PC-9 (cell line): ENCODE measurements at regions not wholly inside any gene's neighbourhood (a gene's known extent, or its start where the extent isn't known, plus 50 kb on each side); places are given as distances from the start of the nearest gene placed in this dataset.
"Not testable (repeated sequence)": the region's sequence is repeated elsewhere in the genome, so short reads cannot be mapped to it uniquely, and the experiment has no call there.

Source experiments
- EZH2 ChIP-seq: fragments of 200-600 bp; sonication (generic); IDR thresholded peaks from 2 replicates; pipeline ENCODE4 v1.8.0; 2017; ENCODE audit warnings: antibody characterized with exemption, low read depth
- TF ChIP-seq, protein P1 (sequence below): fragments of 200-600 bp; sonication (generic); conservative IDR thresholded peaks from 2 replicates; pipeline ENCODE4 v1.6.1; 2017; ENCODE audit warnings: mixed run types, antibody characterized with exemption, mild to moderate bottlenecking, moderate library complexity

DNA sequence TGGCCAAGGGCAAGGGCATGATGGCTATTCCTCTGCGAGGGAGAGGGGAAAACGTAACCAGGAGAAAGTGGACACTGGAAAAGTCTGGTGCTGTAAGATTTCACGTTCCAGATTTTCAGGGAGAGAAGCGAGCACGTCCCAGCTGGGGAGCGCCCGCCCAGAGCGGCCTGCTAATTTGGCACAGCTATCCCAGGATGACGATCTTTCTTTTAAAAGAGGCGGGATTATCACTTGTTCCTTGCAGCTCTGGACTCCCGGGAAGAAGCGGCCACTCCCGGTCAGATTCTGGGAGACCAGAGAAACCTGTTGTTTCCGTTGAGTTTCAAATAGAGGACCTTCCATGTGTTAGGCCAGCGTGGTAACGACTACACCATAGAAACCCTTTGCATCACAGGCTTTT, 144.2 kb upstream of the ZNF322 start:
- TF ChIP-seq, protein P1, sequence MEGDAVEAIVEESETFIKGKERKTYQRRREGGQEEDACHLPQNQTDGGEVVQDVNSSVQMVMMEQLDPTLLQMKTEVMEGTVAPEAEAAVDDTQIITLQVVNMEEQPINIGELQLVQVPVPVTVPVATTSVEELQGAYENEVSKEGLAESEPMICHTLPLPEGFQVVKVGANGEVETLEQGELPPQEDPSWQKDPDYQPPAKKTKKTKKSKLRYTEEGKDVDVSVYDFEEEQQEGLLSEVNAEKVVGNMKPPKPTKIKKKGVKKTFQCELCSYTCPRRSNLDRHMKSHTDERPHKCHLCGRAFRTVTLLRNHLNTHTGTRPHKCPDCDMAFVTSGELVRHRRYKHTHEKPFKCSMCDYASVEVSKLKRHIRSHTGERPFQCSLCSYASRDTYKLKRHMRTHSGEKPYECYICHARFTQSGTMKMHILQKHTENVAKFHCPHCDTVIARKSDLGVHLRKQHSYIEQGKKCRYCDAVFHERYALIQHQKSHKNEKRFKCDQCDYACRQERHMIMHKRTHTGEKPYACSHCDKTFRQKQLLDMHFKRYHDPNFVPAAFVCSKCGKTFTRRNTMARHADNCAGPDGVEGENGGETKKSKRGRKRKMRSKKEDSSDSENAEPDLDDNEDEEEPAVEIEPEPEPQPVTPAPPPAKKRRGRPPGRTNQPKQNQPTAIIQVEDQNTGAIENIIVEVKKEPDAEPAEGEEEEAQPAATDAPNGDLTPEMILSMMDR = not testable (repeated sequence)
- not testable (repeated sequence) for TF ChIP-seq EZH2
